ENCODE measurements at regions not wholly inside any gene's neighbourhood (a gene's known extent, or its start where the extent isn't known, plus 50 kb on each side); places are given as distances from the start of the nearest gene placed in this dataset.
"Not testable (repeated sequence)": the region's sequence is repeated elsewhere in the genome, so short reads cannot be mapped to it uniquely, and the experiment has no call there.

DNA sequence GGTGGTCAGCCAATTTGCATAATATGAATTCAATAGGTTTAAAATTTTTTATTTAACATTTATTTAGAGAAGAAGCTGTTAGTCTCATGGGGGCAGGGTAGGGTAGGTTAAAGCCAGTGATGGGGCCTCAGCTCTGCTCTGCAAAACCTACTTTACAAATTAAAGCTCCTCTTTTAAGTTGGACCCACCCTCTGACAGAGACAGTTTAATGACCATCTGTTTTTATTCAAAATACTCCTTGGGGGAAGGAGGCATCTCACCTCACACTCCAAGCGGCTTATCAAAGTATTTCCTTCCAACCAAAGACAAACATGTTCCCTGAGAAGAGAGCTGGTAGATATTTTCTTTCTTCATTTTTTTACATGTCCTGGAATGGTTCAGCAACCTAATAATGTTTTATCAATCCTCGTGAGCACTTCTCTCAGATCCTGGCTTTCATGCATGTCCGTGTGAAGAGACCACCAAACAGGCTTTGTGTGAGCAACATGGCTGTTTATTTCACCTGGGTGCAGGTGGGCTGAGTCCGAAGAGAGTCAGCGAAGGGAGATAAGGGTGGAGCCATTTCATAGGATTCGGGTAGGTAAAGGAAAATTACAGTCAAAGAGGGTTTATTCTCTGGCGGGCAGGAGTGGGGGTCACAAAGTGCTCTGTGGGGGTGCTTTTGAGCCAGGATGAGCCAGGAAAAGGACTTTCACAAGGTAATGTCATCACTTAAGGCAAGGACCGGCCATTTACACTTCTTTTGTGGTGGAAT, 184.7 kb downstream of the GJA1 start:
- intact Hi-C loops (cut with DNase I), result no loop called here

GRCh38 chr6:121627761-121628160, 192.3 kb downstream of the GJA1 start:
- TF ChIP-seq, protein P1, sequence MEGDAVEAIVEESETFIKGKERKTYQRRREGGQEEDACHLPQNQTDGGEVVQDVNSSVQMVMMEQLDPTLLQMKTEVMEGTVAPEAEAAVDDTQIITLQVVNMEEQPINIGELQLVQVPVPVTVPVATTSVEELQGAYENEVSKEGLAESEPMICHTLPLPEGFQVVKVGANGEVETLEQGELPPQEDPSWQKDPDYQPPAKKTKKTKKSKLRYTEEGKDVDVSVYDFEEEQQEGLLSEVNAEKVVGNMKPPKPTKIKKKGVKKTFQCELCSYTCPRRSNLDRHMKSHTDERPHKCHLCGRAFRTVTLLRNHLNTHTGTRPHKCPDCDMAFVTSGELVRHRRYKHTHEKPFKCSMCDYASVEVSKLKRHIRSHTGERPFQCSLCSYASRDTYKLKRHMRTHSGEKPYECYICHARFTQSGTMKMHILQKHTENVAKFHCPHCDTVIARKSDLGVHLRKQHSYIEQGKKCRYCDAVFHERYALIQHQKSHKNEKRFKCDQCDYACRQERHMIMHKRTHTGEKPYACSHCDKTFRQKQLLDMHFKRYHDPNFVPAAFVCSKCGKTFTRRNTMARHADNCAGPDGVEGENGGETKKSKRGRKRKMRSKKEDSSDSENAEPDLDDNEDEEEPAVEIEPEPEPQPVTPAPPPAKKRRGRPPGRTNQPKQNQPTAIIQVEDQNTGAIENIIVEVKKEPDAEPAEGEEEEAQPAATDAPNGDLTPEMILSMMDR (IDR thresholded peaks at IDR 0.05; ENCODE audit: borderline replicate concordance, extremely low read depth, insufficient read depth), result no peak
- no peak overlapping the region for H3K4me3 ChIP-seq (ENCODE audit: low read length in 3 of 3)
- H3K36me3 ChIP-seq (ENCODE audit: control insufficient read depth in 2 of 3, insufficient read depth in 3 of 3, low read length in 3 of 3), result no peaks in the 10 kb centered on the region
- no peaks in the 10 kb centered on the region for H3K27me3 ChIP-seq (ENCODE audit: control insufficient read depth, insufficient read depth, low read length)
- DNase-seq, result no peak
- H3K9ac ChIP-seq (ENCODE audit: low read length in 3 of 3), result no peak overlapping the region
- H3K9me3 ChIP-seq (ENCODE audit: control insufficient read depth in 2 of 3, insufficient read depth in 1 of 3, low read length in 3 of 3), result no peaks in the 10 kb centered on the region
- no peak for FAIRE-seq
- intact Hi-C loops (cut with DNase I), result no loop called here
- H3K27ac ChIP-seq (ENCODE audit: low read depth in 2 of 2, low read length in 2 of 2), result no peak overlapping the region
- no peaks in the 10 kb centered on the region for H3K4me1 ChIP-seq (ENCODE audit: control insufficient read depth in 2 of 3, insufficient read depth in 2 of 3, low read depth in 1 of 3, low read length in 3 of 3)

More for the DNA sequence above, 184.7 kb downstream of the GJA1 start:
- TF ChIP-seq, protein P1 (IDR thresholded peaks at IDR 0.05; ENCODE audit: borderline replicate concordance, extremely low read depth, insufficient read depth), result no peak
- H3K27me3 ChIP-seq (ENCODE audit: control insufficient read depth, insufficient read depth, low read length), result no peaks in the 10 kb centered on the region
- H3K9me3 ChIP-seq (ENCODE audit: control insufficient read depth in 2 of 3, insufficient read depth in 1 of 3, low read length in 3 of 3), result no peaks in the 10 kb centered on the region
- no peaks in the 10 kb centered on the region for H3K36me3 ChIP-seq (ENCODE audit: control insufficient read depth in 2 of 3, insufficient read depth in 3 of 3, low read length in 3 of 3)
- no peak overlapping the region for H3K9ac ChIP-seq (ENCODE audit: low read length in 3 of 3)
- H3K4me1 ChIP-seq (ENCODE audit: control insufficient read depth in 2 of 3, insufficient read depth in 2 of 3, low read depth in 1 of 3, low read length in 3 of 3), result no peaks in the 10 kb centered on the region
- H3K4me3 ChIP-seq (ENCODE audit: low read length in 3 of 3), result no peak overlapping the region
- FAIRE-seq (no peak), DNase-seq (no peak)
- no peak overlapping the region for H3K27ac ChIP-seq (ENCODE audit: low read depth in 2 of 2, low read length in 2 of 2)

DNA sequence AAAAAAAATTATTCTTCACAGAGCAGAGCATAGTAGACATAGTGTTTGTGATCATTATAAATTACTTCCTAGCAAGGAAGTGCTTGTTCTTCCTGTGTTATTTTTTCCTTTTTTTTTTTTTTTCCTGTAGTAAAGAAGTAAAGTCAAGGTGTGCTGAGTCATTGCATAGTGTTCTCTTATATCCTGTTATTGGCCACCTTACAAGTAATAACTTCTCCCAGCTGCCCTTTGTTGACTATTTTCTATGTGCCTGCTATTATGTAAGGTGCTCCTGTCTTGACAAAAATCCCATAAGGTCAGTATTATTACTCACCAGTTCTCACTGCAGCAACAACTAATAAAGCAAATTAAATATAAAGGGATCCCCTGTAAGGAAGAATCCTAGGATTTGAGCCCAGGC, 195.3 kb downstream of the GJA1 start:
- FAIRE-seq (no peak), DNase-seq (no peak)
- TF ChIP-seq, protein P1 (IDR thresholded peaks at IDR 0.05; ENCODE audit: borderline replicate concordance, extremely low read depth, insufficient read depth), result no peak
- no peaks in the 10 kb centered on the region for H3K36me3 ChIP-seq (ENCODE audit: control insufficient read depth in 2 of 3, insufficient read depth in 3 of 3, low read length in 3 of 3)
- H3K4me3 ChIP-seq (ENCODE audit: low read length in 3 of 3), result no peak overlapping the region
- H3K9me3 ChIP-seq (ENCODE audit: control insufficient read depth in 2 of 3, insufficient read depth in 1 of 3, low read length in 3 of 3), result peaks cover 0 to 5% (median 0%) of the 10 kb centered on the region in 3 donors
- no peaks in the 10 kb centered on the region for H3K4me1 ChIP-seq (ENCODE audit: control insufficient read depth in 2 of 3, insufficient read depth in 2 of 3, low read depth in 1 of 3, low read length in 3 of 3)
- intact Hi-C loops (cut with DNase I), result no loop called here
- no peak overlapping the region for H3K27ac ChIP-seq (ENCODE audit: low read depth in 2 of 2, low read length in 2 of 2)
- H3K27me3 ChIP-seq (ENCODE audit: control insufficient read depth, insufficient read depth, low read length), result no peaks in the 10 kb centered on the region
- no peak overlapping the region for H3K9ac ChIP-seq (ENCODE audit: low read length in 3 of 3)

- H3K9ac ChIP-seq (ENCODE audit: low read length in 3 of 3); H3K27me3 ChIP-seq (ENCODE audit: control insufficient read depth, insufficient read depth, low read length); H3K4me1 ChIP-seq (ENCODE audit: control insufficient read depth in 2 of 3, insufficient read depth in 2 of 3, low read depth in 1 of 3, low read length in 3 of 3); H3K4me3 ChIP-seq (ENCODE audit: low read length in 3 of 3); intact Hi-C loops (cut with DNase I); FAIRE-seq; H3K27ac ChIP-seq (ENCODE audit: low read depth in 2 of 2, low read length in 2 of 2); DNase-seq; H3K36me3 ChIP-seq (ENCODE audit: control insufficient read depth in 2 of 3, insufficient read depth in 3 of 3, low read length in 3 of 3): not testable (repeated sequence)
- H3K9me3 ChIP-seq (ENCODE audit: control insufficient read depth in 2 of 3, insufficient read depth in 1 of 3, low read length in 3 of 3), result peaks cover 0 to 14% (median 0%) of the 10 kb centered on the region in 3 donors
These were observed 196.3 kb downstream of the GJA1 start for GRCh38 chr6:121631752-121632151.
